ENCODE measurements at regions not wholly inside any gene's neighbourhood (a gene's known extent, or its start where the extent isn't known, plus 50 kb on each side); places are given as distances from the start of the nearest gene placed in this dataset.

GRCh38 chr13:33691980-33692379 lies 126.0 kb upstream of the RFC3 start:
- Mint-ChIP-seq H3K36me3 (ENCODE audit: low read depth) (no peaks in the 10 kb centered on the region), H3K9me3 (no peaks in the 10 kb centered on the region; the same call in 1 of the 2 replicates)

GRCh38 chr13:33692531-33692930 lies 125.4 kb upstream of the RFC3 start:
- Mint-ChIP-seq H3K4me1 (ENCODE audit: low read depth) (peaks cover 15% of the 10 kb centered on the region), H3K9me3 (no peaks in the 10 kb centered on the region; the same call in 1 of the 2 replicates), H3K27me3 (ENCODE audit: insufficient read depth) (peaks cover under 1% of the 10 kb centered on the region; the same call in 1 of the 2 replicates), H3K27ac (no peak overlapping the region), H3K4me3 (no peak overlapping the region), H3K36me3 (ENCODE audit: low read depth) (no peaks in the 10 kb centered on the region)
- no peak for DNase-seq
- 0 out of 2 replicates have a peak, but pooled peaks have one; percentile 15 for TF ChIP-seq CTCF (IDR thresholded peaks at IDR 0.05)

More at GRCh38 chr13:33691980-33692379, 126.0 kb upstream of the RFC3 start:
- peaks cover 3% of the 10 kb centered on the region; the same call in 1 of the 2 replicates for H3K27me3 Mint-ChIP-seq (ENCODE audit: insufficient read depth)
- TF ChIP-seq CTCF (IDR thresholded peaks at IDR 0.05), result no peak
- DNase-seq, result no peak
- H3K4me3 Mint-ChIP-seq, result no peak overlapping the region
- peaks cover 10% of the 10 kb centered on the region for H3K4me1 Mint-ChIP-seq (ENCODE audit: low read depth)
- no peak overlapping the region for H3K27ac Mint-ChIP-seq

- H3K4me1 Mint-ChIP-seq (ENCODE audit: low read depth), result peaks cover 22% of the 10 kb centered on the region
- no peaks in the 10 kb centered on the region for H3K36me3 Mint-ChIP-seq (ENCODE audit: low read depth)
- H3K27me3 Mint-ChIP-seq (ENCODE audit: insufficient read depth), result no peaks in the 10 kb centered on the region
Measured at GRCh38 chr13:33694546-33694945, 123.4 kb upstream of the RFC3 start.

GRCh38 chr13:33696530-33696929 lies 121.4 kb upstream of the RFC3 start:
- TF ChIP-seq CTCF (IDR thresholded peaks at IDR 0.05), result no peak
- Mint-ChIP-seq H3K4me3 (no peak overlapping the region), H3K27me3 (ENCODE audit: insufficient read depth) (no peaks in the 10 kb centered on the region; the same call in 1 of the 2 replicates), H3K9me3 (no peaks in the 10 kb centered on the region), H3K36me3 (ENCODE audit: low read depth) (no peaks in the 10 kb centered on the region), H3K27ac (no peak overlapping the region), H3K4me1 (ENCODE audit: low read depth) (peaks cover 22% of the 10 kb centered on the region)
- no peak for DNase-seq

More at GRCh38 chr13:33694546-33694945, 123.4 kb upstream of the RFC3 start:
- H3K9me3 Mint-ChIP-seq, result no peaks in the 10 kb centered on the region
- DNase-seq, result no peak
- no peak overlapping the region for H3K4me3 Mint-ChIP-seq
- no peak for TF ChIP-seq CTCF (IDR thresholded peaks at IDR 0.05)
- no peak overlapping the region for H3K27ac Mint-ChIP-seq

- H3K4me3 Mint-ChIP-seq, result no peak overlapping the region
- TF ChIP-seq CTCF (IDR thresholded peaks at IDR 0.05), result no peak
- no peaks in the 10 kb centered on the region for H3K9me3 Mint-ChIP-seq
- no peaks in the 10 kb centered on the region; the same call in 1 of the 2 replicates for H3K27me3 Mint-ChIP-seq (ENCODE audit: insufficient read depth)
- DNase-seq, result no peak
- H3K4me1 Mint-ChIP-seq (ENCODE audit: low read depth), result peaks cover 22% of the 10 kb centered on the region
- no peak overlapping the region for H3K27ac Mint-ChIP-seq
- H3K36me3 Mint-ChIP-seq (ENCODE audit: low read depth), result no peaks in the 10 kb centered on the region
Measured at GRCh38 chr13:33697926-33698325, 120.0 kb upstream of the RFC3 start.

GRCh38 chr13:33707449-33707848 lies 110.5 kb upstream of the RFC3 start:
- Mint-ChIP-seq H3K27me3 (ENCODE audit: insufficient read depth) (peaks cover 12% of the 10 kb centered on the region), H3K4me1 (ENCODE audit: low read depth) (no peaks in the 10 kb centered on the region), H3K36me3 (ENCODE audit: low read depth) (peaks cover 6% of the 10 kb centered on the region; the same call in 1 of the 2 replicates), H3K4me3 (no peak overlapping the region), H3K9me3 (peaks cover 10% of the 10 kb centered on the region), H3K27ac (no peak overlapping the region)
- TF ChIP-seq CTCF (IDR thresholded peaks at IDR 0.05), result no peak
- DNase-seq, result no peak
